Activated CD4-positive, alpha-beta T cell treated with anti-CD3 and anti-CD28 coated beads, Interleukin-2, Interleukin-4, amounts not matched to agents 100 ng/mL and 50 ng/mL, durations not matched to agents 16 hours and 8 hours (primary cell): ENCODE measurements at regions not wholly inside any gene's neighbourhood (a gene's known extent, or its start where the extent isn't known, plus 50 kb on each side); places are given as distances from the start of the nearest gene placed in this dataset.
"Not testable (repeated sequence)": the region's sequence is repeated elsewhere in the genome, so short reads cannot be mapped to it uniquely, and the experiment has no call there.

ENCODE experiments used
- DNase-seq: peaks from one replicate; pipeline ENCODE4 v3.0.0-alpha.2; 2020; ENCODE audit warnings: low spot score

DNA sequence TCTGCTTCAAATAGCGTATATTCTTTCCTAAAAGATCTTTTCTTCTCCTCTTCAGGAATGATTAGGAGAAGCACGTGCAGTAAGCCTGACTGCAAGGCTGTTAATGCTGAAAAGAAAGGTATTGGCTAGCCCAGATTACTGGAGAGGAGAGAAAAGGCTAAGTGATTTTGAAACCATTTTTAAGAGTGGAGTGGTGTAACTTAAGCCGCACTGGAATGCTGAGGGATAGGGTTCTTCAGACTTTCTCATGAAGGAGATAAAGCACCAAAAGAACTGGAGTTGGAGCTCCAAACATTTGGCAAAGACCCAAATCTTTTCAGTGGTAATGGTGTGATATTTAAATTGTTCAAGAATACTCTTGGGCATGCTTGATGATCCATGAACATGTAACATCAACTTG lies 388.3 kb downstream of the COG6 start:
- DNase-seq, result no peak

DNA sequence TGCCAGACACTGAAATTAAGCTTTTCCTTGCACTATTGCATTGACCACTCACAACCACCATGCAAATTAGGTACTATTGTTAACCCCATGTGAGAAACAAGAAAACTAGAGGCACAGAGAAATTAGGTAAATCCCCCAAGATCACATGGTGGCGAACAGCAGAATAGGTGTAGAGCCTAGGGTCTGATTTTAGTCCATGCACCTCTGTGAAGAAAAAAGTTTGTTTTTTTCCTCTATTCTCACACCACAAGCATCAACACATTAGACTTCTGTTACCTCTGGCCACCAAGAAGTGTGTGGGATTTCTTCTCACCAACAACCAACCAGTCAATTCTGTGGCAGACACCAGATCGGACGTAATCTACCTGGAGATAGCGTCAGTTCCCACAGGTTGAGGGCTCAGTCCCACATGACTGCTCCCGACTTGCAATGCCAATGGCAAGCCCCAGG lies 391.9 kb downstream of the COG6 start:
- DNase-seq, result no peak

DNA sequence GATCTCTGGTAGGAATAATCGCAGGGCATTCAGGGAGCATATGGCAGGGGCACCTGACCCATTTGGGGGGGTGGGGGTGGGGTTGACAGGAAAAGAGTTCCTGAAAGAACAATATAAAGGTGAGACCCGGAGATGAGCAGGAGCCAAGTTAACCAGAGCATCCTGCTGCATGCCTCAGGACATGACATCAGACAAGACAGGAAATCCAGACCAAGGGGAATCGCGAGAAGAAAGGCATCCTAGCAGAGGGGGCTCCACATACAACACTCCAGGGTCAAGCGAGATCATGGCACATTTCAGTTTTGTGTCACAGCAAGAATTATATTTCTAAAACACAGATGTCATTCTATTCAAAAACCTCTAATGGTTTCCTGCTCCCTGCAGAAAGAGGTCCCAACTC lies 393.1 kb downstream of the COG6 start:
- DNase-seq, result no peak

DNA sequence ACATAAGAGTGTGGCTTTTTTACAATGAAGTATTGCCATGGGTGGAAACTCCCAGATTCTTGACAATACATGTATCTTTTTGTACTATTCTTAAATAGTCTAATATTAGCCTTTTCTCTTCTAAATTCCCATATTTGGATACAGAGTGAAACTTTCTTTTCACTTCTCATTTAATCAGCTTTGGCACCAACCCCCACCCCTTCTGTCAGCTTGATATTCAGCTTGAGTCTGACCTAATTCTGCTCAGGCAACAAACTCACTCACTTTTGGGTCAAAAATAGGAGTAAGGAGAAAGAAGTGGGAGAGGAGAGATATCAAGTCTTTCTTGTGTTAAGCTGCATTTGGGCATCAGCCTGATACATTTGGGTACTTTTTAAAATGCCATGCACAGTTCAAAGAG lies 397.5 kb downstream of the COG6 start:
- no peak for DNase-seq

DNA sequence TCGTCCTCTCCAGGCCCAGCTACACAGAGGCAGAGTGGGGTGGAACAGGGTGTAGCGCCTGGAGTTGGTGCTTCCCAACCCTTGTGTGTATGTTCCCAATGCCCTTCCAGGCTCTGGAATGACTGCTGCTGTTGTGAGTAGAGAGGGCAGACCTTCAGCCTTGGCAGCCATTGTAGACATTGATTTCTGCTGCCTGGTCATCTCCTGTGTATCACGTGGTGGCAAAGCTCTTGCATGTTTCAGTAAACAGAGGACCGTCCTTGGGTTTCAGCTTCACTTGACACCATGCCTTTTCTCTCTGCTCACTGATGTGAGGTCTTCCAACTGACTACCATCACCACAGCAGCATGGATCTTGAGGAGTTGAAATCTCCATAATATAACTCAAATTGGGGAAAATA lies 397.9 kb downstream of the COG6 start:
- no peak for DNase-seq

DNA sequence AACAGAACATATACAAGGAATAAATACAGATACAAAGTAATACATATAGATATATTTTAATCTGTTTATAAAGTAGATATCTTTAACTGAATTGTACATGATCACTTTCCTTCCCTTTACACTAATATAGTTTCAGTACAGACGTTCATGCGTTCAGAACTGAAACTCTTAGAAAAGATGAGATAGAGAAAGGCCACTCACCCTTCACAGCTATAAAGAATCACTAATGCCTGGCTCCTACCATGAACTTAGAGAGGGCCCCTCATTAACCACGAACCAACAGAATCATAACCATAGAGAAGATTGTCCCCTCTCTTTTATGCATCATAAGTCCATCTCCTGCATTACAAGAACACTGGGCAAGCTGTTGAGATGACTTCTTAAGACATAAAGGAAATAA lies 399.0 kb downstream of the COG6 start:
- DNase-seq, result not testable (repeated sequence)

DNA sequence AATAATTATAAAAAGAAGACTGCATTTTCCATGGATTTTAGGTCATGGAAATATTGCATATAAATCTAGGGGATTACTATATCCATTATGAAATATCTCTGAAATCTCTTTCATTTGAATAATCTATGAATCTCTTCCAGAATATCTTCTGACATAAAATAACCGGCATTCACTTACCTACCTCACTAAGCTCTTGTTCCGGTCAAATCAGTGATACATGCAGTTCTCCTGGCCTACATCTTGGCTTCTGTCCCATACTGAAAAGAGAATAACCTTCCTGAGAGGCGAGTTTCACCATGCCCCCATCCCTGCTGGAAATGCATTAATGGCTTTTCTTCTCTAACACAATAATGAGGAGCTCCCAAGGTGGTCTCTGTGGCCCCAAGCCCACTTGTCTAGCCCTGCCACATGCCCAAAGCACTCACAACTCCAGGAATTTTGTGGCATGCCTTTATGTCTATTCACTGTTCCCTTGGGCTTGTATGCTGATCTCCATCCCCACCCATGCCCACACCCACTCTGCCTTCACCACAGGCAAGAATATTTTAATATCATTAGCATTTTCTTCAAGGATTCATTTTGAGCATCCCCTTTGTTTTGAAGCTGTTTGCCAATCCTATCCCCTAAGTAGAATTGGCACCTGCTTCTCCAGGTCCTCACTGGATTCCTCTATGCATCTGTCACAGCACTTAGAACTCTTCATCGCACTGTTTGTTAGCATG lies 401.6 kb downstream of the COG6 start:
- no peak for DNase-seq

DNA sequence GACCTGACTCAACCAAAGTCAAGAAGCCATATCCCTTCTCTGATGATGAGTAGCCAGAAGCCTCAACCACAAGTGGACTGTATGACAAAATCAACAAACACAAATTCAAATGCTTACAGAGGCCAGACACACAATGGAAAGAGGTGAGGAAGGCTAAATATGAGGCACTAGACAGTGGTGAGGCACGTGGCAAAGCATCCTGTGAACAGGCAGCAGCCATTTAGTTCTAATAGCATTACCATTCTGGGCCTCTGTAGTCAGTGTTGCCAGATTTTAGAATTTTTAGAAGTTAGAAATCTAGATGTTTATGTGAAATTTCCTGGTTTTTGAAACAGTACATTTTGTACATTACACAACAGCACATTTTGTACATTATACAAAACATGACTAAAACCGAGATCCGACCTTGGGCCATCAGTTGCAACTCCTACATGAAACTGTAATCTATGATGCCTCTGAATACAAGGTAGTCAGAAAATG lies 403.3 kb downstream of the COG6 start:
- DNase-seq, result peak; percentile 28

DNA sequence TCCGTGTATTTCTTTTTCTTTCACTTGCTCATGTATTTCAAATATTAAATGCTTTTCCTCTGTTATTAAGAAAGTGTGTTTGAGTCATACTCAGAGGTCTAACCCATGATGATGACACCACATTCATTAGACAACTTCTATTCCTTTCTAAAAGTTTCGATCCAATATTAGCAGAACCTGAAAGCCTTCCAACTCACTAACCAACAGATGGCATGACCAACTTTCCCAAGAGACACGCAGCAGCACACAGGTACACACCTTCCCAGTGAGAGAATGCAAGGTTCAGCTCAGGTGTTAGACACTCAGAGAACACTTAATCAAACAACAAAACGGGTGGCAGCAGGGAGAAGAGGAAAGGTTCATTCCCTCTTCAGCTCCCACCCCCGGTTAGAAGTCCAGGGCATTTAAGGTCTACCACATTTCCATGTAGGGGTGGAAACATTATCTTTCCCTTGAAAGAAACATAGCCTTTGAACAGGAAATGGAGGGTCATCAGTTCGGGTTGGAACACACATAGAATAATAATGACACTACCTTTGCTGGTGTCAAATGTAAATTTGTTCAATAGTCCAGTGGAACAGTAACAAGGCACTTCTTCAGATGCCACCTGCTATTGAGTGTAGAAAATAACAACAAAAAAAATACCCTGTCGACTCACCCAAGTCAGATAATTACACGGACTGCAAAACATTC lies 404.2 kb downstream of the COG6 start:
- DNase-seq, result no peak

DNA sequence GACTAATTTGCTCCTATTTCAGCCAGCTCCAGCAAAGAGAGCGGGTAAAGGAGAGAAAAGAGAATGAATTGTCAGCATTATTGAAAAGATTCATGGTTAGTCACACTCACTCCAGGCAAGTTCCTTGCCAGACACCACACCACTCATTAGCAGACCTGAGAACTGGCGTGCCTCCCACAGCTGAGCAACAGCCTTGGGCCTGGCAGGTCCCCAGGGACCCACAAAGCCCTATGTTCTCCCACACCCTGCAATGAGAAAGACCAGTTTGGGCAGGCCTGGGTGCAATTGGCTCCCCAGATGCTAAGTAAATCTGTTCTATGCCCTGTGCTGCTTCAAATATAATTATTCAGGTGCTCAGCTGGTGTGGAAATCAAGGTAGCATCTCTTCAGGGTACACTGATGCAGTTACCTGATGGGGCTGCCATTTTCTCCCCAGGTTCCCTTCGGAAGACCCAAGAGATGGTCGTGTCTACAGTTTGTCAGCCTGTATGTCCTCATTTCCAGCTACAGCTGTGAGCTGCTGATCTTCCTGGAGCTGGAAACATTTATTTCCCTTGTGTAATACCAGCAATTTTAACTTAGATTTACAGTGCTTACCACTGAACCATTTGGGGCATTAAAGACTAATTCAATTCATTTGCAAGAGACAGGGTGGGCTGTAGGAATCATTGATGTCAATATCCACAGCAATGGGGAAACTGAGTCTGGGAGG lies 405.0 kb downstream of the COG6 start:
- DNase-seq, result peak; percentile 32

DNA sequence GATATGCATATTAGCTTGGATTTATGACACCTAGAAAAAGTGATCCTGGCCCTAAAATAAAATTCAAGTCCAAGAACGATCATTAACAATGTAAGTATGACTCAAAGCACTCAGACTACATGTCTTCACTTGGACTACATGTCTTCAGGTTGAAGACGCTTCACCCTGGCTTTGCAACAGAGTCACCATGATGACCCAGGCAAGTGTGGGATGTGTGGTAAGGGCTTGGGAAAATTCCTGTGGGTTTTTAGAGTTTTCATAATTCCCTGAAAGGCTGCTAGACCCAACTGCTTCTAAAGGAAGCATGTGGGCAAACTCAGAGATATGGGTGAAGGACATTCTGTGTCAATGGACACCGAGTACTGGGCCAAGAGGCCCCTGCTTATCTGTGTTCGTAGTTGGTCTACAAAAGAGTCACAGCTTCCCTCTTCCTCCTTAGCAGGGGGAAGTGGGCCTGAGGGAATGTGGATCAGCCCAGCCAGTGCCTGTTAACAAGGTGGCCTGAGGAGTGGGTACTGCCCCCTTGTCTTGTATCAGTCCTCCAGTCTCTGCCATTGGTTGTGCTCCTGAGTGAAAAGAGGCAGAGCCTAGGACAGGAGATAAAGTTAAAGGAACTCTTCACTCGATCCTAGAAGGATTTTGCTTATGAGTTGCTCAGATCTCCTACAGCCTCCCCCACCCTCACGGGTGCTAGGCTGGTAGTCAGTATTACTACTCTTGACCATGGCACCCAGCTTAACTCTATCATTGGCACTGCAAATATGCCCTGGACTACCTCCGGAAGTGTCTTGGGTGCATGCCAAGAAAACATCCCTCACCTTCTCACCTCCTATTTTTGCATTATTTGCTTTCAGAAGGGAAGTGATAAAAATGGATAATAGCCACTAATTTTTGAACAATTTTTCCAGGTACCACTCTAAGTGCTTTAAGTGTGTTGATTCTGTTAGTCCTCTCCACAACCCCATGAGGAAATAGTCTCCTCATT lies 406.3 kb downstream of the COG6 start:
- DNase-seq, result no peak

DNA sequence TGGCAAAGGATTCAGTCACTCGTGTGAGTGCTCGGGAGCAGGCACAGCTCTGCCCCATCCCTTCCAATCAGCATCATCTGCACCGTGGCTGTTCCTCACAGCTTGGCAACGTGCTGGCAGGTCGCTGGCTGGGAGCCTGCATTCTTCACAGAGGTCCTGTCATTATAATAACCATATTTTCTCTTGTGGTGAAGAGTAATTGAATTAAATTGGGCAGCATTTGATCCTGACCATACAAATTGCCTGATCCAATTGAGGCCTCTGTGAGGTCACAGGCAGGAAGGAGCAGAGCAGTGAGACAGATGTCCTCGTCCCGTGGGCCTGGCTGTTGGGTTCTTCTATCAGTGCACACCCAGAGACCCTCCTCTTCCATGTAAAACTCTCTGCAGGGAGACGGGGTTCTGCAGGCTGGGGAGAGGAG lies 407.8 kb downstream of the COG6 start:
- DNase-seq, result no peak

DNA sequence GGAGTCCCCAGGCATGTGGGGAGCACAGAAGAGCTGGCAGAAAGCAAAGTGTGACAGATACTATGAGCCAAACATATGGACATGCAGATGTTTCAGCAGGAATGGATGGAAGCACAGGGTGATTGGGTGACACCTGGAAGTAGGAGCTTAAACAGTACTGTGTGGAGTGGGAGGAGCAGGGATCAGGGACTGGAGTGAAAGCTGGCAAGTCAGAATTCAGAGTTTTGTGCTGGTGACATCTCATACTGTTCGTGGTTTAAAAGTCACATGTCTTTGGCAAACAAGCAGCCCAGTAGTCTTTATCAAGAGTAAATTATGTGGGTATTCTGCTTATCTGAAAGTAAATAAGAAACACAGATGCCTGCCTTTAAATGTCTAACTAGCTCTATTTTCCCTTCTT lies 408.2 kb downstream of the COG6 start:
- DNase-seq, result no peak

DNA sequence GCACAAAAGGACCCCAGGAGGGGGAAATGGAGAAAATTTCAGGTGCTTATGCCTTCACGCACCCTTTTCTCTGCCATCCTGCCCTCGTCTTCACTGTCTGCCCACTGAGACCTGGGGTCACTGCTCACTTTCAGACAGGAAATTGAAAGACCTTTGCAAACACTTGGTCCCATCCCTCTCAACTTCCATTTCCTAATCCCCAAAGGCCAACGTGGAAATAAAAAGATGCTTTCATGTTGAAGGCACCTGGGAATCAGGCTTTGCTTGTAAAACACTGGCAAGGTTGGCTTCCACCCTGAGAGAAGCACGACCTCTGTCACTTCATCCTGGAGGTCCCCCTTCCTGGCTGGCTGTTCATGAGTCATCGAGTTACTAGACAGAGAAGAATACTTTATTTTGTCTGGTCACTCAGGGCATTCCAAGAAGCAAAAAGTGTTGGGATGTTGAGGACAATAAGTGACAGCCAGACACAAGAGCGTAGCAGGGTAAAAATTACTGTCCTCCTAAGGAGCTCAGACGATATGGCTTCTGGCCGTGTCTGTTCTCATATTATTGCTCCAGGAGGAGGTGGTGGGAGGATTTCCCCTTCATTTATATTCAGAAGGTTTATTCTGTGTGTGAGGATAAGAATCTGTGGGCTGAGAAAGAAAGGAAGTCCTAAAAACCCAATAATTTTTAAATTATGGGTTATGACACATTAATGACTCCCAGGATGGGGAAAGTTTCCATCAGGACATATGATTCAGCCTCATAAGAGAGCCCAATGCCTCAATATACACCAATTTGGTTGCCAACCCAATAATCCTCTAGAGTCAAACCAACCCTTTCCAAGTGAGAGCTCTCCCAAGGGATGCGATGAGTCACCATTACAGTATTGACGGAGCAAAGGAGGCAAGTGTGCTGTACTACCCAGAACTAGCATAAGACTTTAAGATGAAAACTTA lies 409.0 kb downstream of the COG6 start:
- DNase-seq, result no peak

DNA sequence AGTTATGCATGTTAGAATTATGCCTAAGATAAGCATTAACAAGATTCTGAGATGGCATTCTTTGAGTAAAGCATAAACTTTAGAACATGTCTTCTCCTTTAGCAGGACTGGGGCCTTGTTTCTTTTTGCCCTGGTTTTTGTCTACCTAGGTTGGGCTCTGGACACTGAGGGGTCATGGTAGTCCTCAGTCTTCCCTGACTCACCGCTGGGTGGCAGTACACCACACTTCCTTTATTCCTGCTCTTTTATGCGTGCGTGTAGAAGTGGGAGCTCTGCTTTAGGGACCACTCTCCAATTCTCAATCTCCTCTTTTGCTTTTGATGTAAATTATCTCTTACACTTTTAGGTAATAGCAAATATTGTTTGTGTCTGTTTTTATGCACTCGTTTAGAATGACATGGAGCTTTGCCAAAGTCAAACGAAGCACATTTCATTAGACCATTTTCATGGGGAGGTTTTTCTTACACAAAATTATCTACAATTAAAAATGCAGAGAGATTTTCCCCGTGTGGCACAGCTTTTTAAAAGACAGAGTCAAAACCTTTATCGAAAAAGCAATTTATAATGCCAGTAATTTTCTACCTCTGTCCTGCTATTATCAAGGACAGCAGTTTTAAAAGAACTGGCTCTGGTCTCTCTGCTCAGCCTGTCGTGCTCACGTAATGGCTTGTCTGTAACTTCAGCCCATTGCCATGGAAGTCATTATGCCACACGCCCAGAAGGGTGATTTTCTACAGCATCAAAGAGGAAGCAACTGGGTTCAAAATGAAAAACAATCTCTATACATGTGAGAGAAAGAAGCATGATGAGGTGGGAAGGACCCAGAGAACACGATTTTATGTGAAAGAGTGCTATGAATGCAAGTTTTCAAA lies 413.9 kb downstream of the COG6 start:
- peak; percentile 64 for DNase-seq

DNA sequence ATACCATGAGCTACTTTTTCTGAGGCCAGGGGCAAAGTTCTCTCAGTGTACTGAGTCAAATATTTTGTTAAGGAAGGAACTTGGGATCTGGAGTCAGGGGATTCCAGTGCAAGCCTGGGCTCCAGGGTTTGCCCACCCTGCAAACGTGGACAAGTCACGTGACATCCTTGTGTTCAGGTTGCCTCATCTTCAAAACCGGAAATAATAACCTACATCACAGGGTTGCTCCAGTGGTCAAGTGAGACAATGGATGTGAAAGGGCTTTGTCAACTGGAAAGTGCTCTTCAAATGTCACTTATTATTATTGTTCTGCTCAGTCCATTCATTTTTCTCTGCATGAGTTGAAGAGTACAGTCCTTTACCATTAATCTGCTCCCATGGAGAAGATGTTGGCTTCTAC lies 414.9 kb downstream of the COG6 start:
- no peak for DNase-seq

DNA sequence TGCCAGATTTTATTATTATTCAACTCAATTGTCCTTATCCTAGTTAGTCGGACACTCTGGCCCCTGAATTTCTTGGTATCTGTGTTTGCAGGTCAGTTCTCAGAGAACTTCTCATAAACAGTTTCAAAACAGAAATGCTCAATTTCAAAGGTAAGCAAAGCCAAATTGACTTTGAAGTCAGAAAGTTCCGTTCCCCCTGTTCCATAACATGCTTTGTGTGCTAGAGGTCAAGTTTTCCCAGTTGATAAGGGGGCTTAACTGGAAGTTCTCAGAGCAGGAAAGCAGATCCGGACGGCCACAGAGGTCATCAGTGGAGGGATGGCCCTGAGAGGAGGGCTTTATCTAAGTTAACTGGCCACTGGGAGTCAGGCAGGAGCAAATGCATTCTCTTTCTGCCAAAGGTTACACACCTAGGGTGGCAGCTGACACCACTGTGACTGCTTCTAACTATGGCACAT lies 417.2 kb downstream of the COG6 start:
- DNase-seq, result no peak

DNA sequence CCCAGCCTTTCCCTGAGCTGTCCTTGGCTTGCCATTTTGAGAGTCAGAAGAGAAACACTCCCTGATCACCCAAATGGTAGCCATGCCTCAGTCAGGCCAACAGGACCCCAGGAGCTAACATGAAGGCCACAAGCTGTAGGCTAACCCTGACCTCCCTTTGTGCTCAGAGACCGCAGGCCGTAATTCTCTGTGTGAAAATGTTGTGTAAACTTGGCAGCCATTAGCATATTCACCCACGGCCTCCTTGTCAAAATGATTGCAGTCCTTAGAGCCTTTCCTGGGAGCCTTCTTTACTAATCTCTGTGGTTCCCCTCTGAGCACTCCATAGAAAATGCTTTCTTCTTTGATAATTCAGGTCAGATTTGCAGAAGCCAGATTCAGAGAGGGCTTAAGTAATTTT lies 418.9 kb downstream of the COG6 start:
- no peak for DNase-seq

DNA sequence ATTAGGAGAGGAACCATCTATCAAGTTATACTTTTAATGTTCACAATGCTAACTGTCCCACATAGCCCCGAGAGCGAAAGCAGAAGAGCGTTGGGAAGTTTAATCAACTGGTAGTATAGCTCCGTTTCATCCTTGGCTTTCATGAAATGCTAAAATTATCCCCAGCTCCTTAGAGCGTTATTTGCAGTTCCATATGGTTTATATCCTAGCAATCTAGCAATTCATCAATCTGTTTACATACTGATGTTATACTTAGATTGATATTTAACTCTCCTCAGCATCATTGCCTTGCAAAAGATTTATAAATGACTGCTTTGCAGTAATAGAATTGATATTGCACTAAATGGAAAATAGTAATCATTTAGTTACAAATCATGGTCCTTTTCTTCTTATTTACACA lies 419.8 kb downstream of the COG6 start:
- no peak for DNase-seq
